SK-N-SH treated with all-trans-retinoic acid at 6 μM for 48 hours (cell line): ENCODE measurements at regions not wholly inside any gene's neighbourhood (a gene's known extent, or its start where the extent isn't known, plus 50 kb on each side); places are given as distances from the start of the nearest gene placed in this dataset.

Experiments used
- ARNTL ChIP-seq: fragments of 450-650 bp; formaldehyde crosslinking; IDR thresholded peaks from 2 replicates; pipeline ENCODE4 v1.5.0; 2020; ENCODE audit warnings: low read depth, mild to moderate bottlenecking, moderate library complexity, borderline replicate concordance
- CREB5 ChIP-seq: fragments of 250-450 bp; sonication (Bioruptor Pico); IDR thresholded peaks from 2 replicates; pipeline ENCODE4 v1.5.1; 2020; ENCODE audit warnings: low read depth, mild to moderate bottlenecking, moderate library complexity
- ISL1 ChIP-seq: fragments of 250-450 bp; sonication (Bioruptor Pico); IDR thresholded peaks from 2 replicates; pipeline ENCODE4 v2.1.2; 2022; ENCODE audit warnings: mild to moderate bottlenecking, moderate library complexity
- PATZ1 ChIP-seq: fragments of 250-450 bp; sonication (Bioruptor Pico); IDR thresholded peaks from 2 replicates; pipeline ENCODE4 v1.8.0; 2020; ENCODE audit warnings: mild to moderate bottlenecking, moderate library complexity, borderline replicate concordance
- RARB ChIP-seq: fragments of 250-450 bp; sonication (Bioruptor Pico); IDR thresholded peaks from 2 replicates; pipeline ENCODE4 v1.8.0; 2021; ENCODE audit warnings: mild to moderate bottlenecking, moderate library complexity
- TOX ChIP-seq: fragments of 250-450 bp; sonication (Bioruptor Pico); IDR thresholded peaks from 2 replicates; pipeline ENCODE4 v1.8.0; 2021; ENCODE audit warnings: mild to moderate bottlenecking, moderate library complexity, borderline replicate concordance
- ZNF8 ChIP-seq: fragments of 450-650 bp; formaldehyde crosslinking; IDR thresholded peaks from 2 replicates; pipeline ENCODE4 v1.5.0; 2020; ENCODE audit warnings: mild to moderate bottlenecking, moderate library complexity

- TF ChIP-seq RARB, result no peak
- no peak for TF ChIP-seq ZNF8 (CRISPR knock-in tag)
- no peak for TF ChIP-seq CREB5 (CRISPR knock-in tag)
- TF ChIP-seq PATZ1, result no peak
- no peak for TF ChIP-seq ISL1 (CRISPR knock-in tag)
- no peak for TF ChIP-seq TOX (CRISPR knock-in tag)
- TF ChIP-seq ARNTL (CRISPR knock-in tag), result no peak
These were observed 59.4 kb upstream of the CTBP2 start for GRCh38 chr10:125219776-125220175.
